ENCODE measurements at regions not wholly inside any gene's neighbourhood (a gene's known extent, or its start where the extent isn't known, plus 50 kb on each side); places are given as distances from the start of the nearest gene placed in this dataset.
"Not testable (repeated sequence)": the region's sequence is repeated elsewhere in the genome, so short reads cannot be mapped to it uniquely, and the experiment has no call there.

- no peak for DNase-seq
These were observed 252.9 kb upstream of the DCC start for GRCh38 chr18:52087140-52087539.

GRCh38 chr18:52090005-52090404, 250.0 kb upstream of the DCC start:
- no peak for DNase-seq

- no peak for DNase-seq
These were observed 246.8 kb upstream of the DCC start for GRCh38 chr18:52093171-52093570.

- DNase-seq, result no peak
These were observed 221.3 kb upstream of the DCC start for GRCh38 chr18:52118684-52119083.

GRCh38 chr18:52130624-52131301, 209.2 kb upstream of the DCC start:
- DNase-seq, result no peak

GRCh38 chr18:52131845-52132244, 208.2 kb upstream of the DCC start:
- no peak for DNase-seq

- no peak for DNase-seq
These were observed 203.5 kb upstream of the DCC start for GRCh38 chr18:52136532-52136931.

GRCh38 chr18:52140986-52141385, 199.0 kb upstream of the DCC start:
- DNase-seq, result no peak

- DNase-seq, result no peak
These were observed 189.9 kb upstream of the DCC start for GRCh38 chr18:52150050-52150449.

GRCh38 chr18:52152036-52152435, 188.0 kb upstream of the DCC start:
- DNase-seq, result no peak

GRCh38 chr18:52156166-52156565, 183.8 kb upstream of the DCC start:
- DNase-seq, result no peak

- DNase-seq, result no peak
These were observed 179.4 kb upstream of the DCC start for GRCh38 chr18:52160636-52161035.

- DNase-seq, result no peak
These were observed 176.5 kb upstream of the DCC start for GRCh38 chr18:52163478-52163877.

- not testable (repeated sequence) for DNase-seq
These were observed 171.9 kb upstream of the DCC start for GRCh38 chr18:52168131-52168530.

- DNase-seq, result no peak
These were observed 165.8 kb upstream of the DCC start for GRCh38 chr18:52174220-52174619.

- no peak for DNase-seq
These were observed 164.6 kb upstream of the DCC start for GRCh38 chr18:52175406-52175805.

- DNase-seq, result no peak
These were observed 156.9 kb upstream of the DCC start for GRCh38 chr18:52183107-52183506.

- DNase-seq, result no peak
These were observed 149.8 kb upstream of the DCC start for GRCh38 chr18:52190195-52190594.

GRCh38 chr18:52190631-52191030, 149.4 kb upstream of the DCC start:
- DNase-seq, result no peak

GRCh38 chr18:52200406-52200805, 139.6 kb upstream of the DCC start:
- DNase-seq, result no peak

GRCh38 chr18:52200921-52201663, 138.9 kb upstream of the DCC start:
- no peak for DNase-seq

- no peak for DNase-seq
These were observed 131.4 kb upstream of the DCC start for GRCh38 chr18:52208646-52209045.

- no peak for DNase-seq
These were observed 123.9 kb upstream of the DCC start for GRCh38 chr18:52216109-52216508.

GRCh38 chr18:52216666-52217065, 123.3 kb upstream of the DCC start:
- DNase-seq, result no peak

- no peak for DNase-seq
These were observed 120.9 kb upstream of the DCC start for GRCh38 chr18:52219102-52219501.

Measured in stimulated activated CD8-positive, alpha-beta memory T cell treated with anti-CD3 and anti-CD28 coated beads, Interleukin-4, amount 100 ng/mL, for 48 hours (primary cell).